ENCODE measurements at regions not wholly inside any gene's neighbourhood (a gene's known extent, or its start where the extent isn't known, plus 50 kb on each side); places are given as distances from the start of the nearest gene placed in this dataset.
"Not testable (repeated sequence)": the region's sequence is repeated elsewhere in the genome, so short reads cannot be mapped to it uniquely, and the experiment has no call there.

- no peaks in the 10 kb centered on the region for H3K36me3 ChIP-seq (ENCODE audit: control insufficient read depth in 2 of 2, insufficient read depth in 2 of 2, low read length in 1 of 2)
- no peak overlapping the region for H3K4me3 ChIP-seq (ENCODE audit: low read length in 2 of 2)
- H3K4me1 ChIP-seq (ENCODE audit: control insufficient read depth in 2 of 2, insufficient read depth in 2 of 2, low read length in 2 of 2) = peaks cover 0 to 7% of the 10 kb centered on the region in 2 donors
- H3K9me3 ChIP-seq (ENCODE audit: control insufficient read depth in 2 of 2, insufficient read depth in 1 of 2, low read length in 1 of 2) = no peaks in the 10 kb centered on the region
- H3K27me3 ChIP-seq (ENCODE audit: control insufficient read depth in 2 of 2, insufficient read depth in 1 of 2, low read length in 1 of 2) = no peaks in the 10 kb centered on the region
- peak in 2 of 9 donors; percentile 6 to 41 for DNase-seq (ENCODE audit: low read depth in 6 of 9, low spot score in 9 of 9)
- WGBS = 25% methylated on average over 4 of the region's 4 CpGs
- H3K27ac ChIP-seq (ENCODE audit: low read depth in 1 of 2, low read length in 1 of 2) = no peak overlapping the region
Observed at GRCh38 chr6:128600397-128600951, 80.1 kb upstream of the PTPRK start.

- Histone ChIP-seq H3K9me3 (ENCODE audit: control insufficient read depth in 2 of 2, insufficient read depth in 1 of 2, low read length in 1 of 2) (no peaks in the 10 kb centered on the region), H3K4me1 (ENCODE audit: control insufficient read depth in 2 of 2, insufficient read depth in 2 of 2, low read length in 2 of 2) (peaks cover 0 to 7% of the 10 kb centered on the region in 2 donors), H3K27ac (ENCODE audit: low read depth in 1 of 2, low read length in 1 of 2) (no peak overlapping the region), H3K4me3 (ENCODE audit: low read length in 2 of 2) (no peak overlapping the region), H3K36me3 (ENCODE audit: control insufficient read depth in 2 of 2, insufficient read depth in 2 of 2, low read length in 1 of 2) (no peaks in the 10 kb centered on the region), H3K27me3 (ENCODE audit: control insufficient read depth in 2 of 2, insufficient read depth in 1 of 2, low read length in 1 of 2) (no peaks in the 10 kb centered on the region)
- no peak for DNase-seq (ENCODE audit: low read depth in 6 of 9, low spot score in 9 of 9)
- 92% methylated on average over 2 of the region's 2 CpGs for WGBS
Observed at GRCh38 chr6:128599036-128599435, 78.6 kb upstream of the PTPRK start.

- Histone ChIP-seq H3K4me1 (ENCODE audit: control insufficient read depth in 2 of 2, insufficient read depth in 2 of 2, low read length in 2 of 2) (peaks cover 0 to 7% of the 10 kb centered on the region in 2 donors), H3K9me3 (ENCODE audit: control insufficient read depth in 2 of 2, insufficient read depth in 1 of 2, low read length in 1 of 2) (no peaks in the 10 kb centered on the region), H3K4me3 (ENCODE audit: low read length in 2 of 2) (no peak overlapping the region), H3K27me3 (ENCODE audit: control insufficient read depth in 2 of 2, insufficient read depth in 1 of 2, low read length in 1 of 2) (no peaks in the 10 kb centered on the region), H3K36me3 (ENCODE audit: control insufficient read depth in 2 of 2, insufficient read depth in 2 of 2, low read length in 1 of 2) (no peaks in the 10 kb centered on the region), H3K27ac (ENCODE audit: low read depth in 1 of 2, low read length in 1 of 2) (no peak overlapping the region)
- WGBS = 95% methylated on average over 2 of the region's 2 CpGs
- no peak for DNase-seq (ENCODE audit: low read depth in 6 of 9, low spot score in 9 of 9)
Observed at GRCh38 chr6:128598571-128598970, 78.2 kb upstream of the PTPRK start.

- no peaks in the 10 kb centered on the region for H3K27me3 ChIP-seq (ENCODE audit: control insufficient read depth in 2 of 2, insufficient read depth in 1 of 2, low read length in 1 of 2)
- H3K4me3 ChIP-seq (ENCODE audit: low read length in 2 of 2) = no peak overlapping the region
- H3K4me1 ChIP-seq (ENCODE audit: control insufficient read depth in 2 of 2, insufficient read depth in 2 of 2, low read length in 2 of 2) = peaks cover 0 to 7% of the 10 kb centered on the region in 2 donors
- DNase-seq (ENCODE audit: low read depth in 6 of 9, low spot score in 9 of 9) = no peak
- no peaks in the 10 kb centered on the region for H3K9me3 ChIP-seq (ENCODE audit: control insufficient read depth in 2 of 2, insufficient read depth in 1 of 2, low read length in 1 of 2)
- no peaks in the 10 kb centered on the region for H3K36me3 ChIP-seq (ENCODE audit: control insufficient read depth in 2 of 2, insufficient read depth in 2 of 2, low read length in 1 of 2)
- H3K27ac ChIP-seq (ENCODE audit: low read depth in 1 of 2, low read length in 1 of 2) = no peak overlapping the region
Observed at GRCh38 chr6:128597956-128598355, 77.6 kb upstream of the PTPRK start.

- Histone ChIP-seq H3K9me3 (ENCODE audit: control insufficient read depth in 2 of 2, insufficient read depth in 1 of 2, low read length in 1 of 2) (no peaks in the 10 kb centered on the region), H3K36me3 (ENCODE audit: control insufficient read depth in 2 of 2, insufficient read depth in 2 of 2, low read length in 1 of 2) (no peaks in the 10 kb centered on the region), H3K4me1 (ENCODE audit: control insufficient read depth in 2 of 2, insufficient read depth in 2 of 2, low read length in 2 of 2) (peaks cover 0 to 7% of the 10 kb centered on the region in 2 donors), H3K4me3 (ENCODE audit: low read length in 2 of 2) (no peak overlapping the region), H3K27me3 (ENCODE audit: control insufficient read depth in 2 of 2, insufficient read depth in 1 of 2, low read length in 1 of 2) (no peaks in the 10 kb centered on the region), H3K27ac (ENCODE audit: low read depth in 1 of 2, low read length in 1 of 2) (no peak overlapping the region)
- DNase-seq (ENCODE audit: low read depth in 6 of 9, low spot score in 9 of 9) = no peak
Observed at GRCh38 chr6:128597004-128597403, 76.6 kb upstream of the PTPRK start.

GRCh38 chr6:128595544-128595943 lies 75.1 kb upstream of the PTPRK start:
- Histone ChIP-seq H3K36me3 (ENCODE audit: control insufficient read depth in 2 of 2, insufficient read depth in 2 of 2, low read length in 1 of 2) (no peaks in the 10 kb centered on the region), H3K27me3 (ENCODE audit: control insufficient read depth in 2 of 2, insufficient read depth in 1 of 2, low read length in 1 of 2) (no peaks in the 10 kb centered on the region), H3K4me3 (ENCODE audit: low read length in 2 of 2) (no peak overlapping the region), H3K9me3 (ENCODE audit: control insufficient read depth in 2 of 2, insufficient read depth in 1 of 2, low read length in 1 of 2) (no peaks in the 10 kb centered on the region), H3K27ac (ENCODE audit: low read depth in 1 of 2, low read length in 1 of 2) (no peak overlapping the region), H3K4me1 (ENCODE audit: control insufficient read depth in 2 of 2, insufficient read depth in 2 of 2, low read length in 2 of 2) (peaks cover 0 to 4% of the 10 kb centered on the region in 2 donors)
- WGBS = 96% methylated on average over 1 of the region's 1 CpG
- no peak for DNase-seq (ENCODE audit: low read depth in 6 of 9, low spot score in 9 of 9)

- H3K9me3 ChIP-seq (ENCODE audit: control insufficient read depth in 2 of 2, insufficient read depth in 1 of 2, low read length in 1 of 2) = no peaks in the 10 kb centered on the region
- H3K36me3 ChIP-seq (ENCODE audit: control insufficient read depth in 2 of 2, insufficient read depth in 2 of 2, low read length in 1 of 2) = no peaks in the 10 kb centered on the region
- H3K27me3 ChIP-seq (ENCODE audit: control insufficient read depth in 2 of 2, insufficient read depth in 1 of 2, low read length in 1 of 2) = no peaks in the 10 kb centered on the region
- H3K4me3 ChIP-seq (ENCODE audit: low read length in 2 of 2) = no peak overlapping the region
- no peak for DNase-seq (ENCODE audit: low read depth in 6 of 9, low spot score in 9 of 9)
- H3K27ac ChIP-seq (ENCODE audit: low read depth in 1 of 2, low read length in 1 of 2) = no peak overlapping the region
- H3K4me1 ChIP-seq (ENCODE audit: control insufficient read depth in 2 of 2, insufficient read depth in 2 of 2, low read length in 2 of 2) = no peaks in the 10 kb centered on the region
- 93% methylated on average over 1 of the region's 1 CpG for WGBS
Observed at GRCh38 chr6:128586095-128586494, 65.7 kb upstream of the PTPRK start.

GRCh38 chr6:128580224-128581110 lies 60.1 kb upstream of the PTPRK start:
- 96% methylated on average over 41 of the region's 41 CpGs for WGBS
- H3K27me3 ChIP-seq (ENCODE audit: control insufficient read depth in 2 of 2, insufficient read depth in 1 of 2, low read length in 1 of 2) = no peaks in the 10 kb centered on the region
- no peaks in the 10 kb centered on the region for H3K4me1 ChIP-seq (ENCODE audit: control insufficient read depth in 2 of 2, insufficient read depth in 2 of 2, low read length in 2 of 2)
- DNase-seq (ENCODE audit: low read depth in 6 of 9, low spot score in 9 of 9) = no peak
- no peak overlapping the region for H3K4me3 ChIP-seq (ENCODE audit: low read length in 2 of 2)
- H3K9me3 ChIP-seq (ENCODE audit: control insufficient read depth in 2 of 2, insufficient read depth in 1 of 2, low read length in 1 of 2) = no peaks in the 10 kb centered on the region
- no peaks in the 10 kb centered on the region for H3K36me3 ChIP-seq (ENCODE audit: control insufficient read depth in 2 of 2, insufficient read depth in 2 of 2, low read length in 1 of 2)
- no peak overlapping the region for H3K27ac ChIP-seq (ENCODE audit: low read depth in 1 of 2, low read length in 1 of 2)

- not testable (repeated sequence) for H3K27me3 ChIP-seq (ENCODE audit: control insufficient read depth in 2 of 2, insufficient read depth in 1 of 2, low read length in 1 of 2); DNase-seq (ENCODE audit: low read depth in 6 of 9, low spot score in 9 of 9); H3K27ac ChIP-seq (ENCODE audit: low read depth in 1 of 2, low read length in 1 of 2); H3K36me3 ChIP-seq (ENCODE audit: control insufficient read depth in 2 of 2, insufficient read depth in 2 of 2, low read length in 1 of 2); H3K4me3 ChIP-seq (ENCODE audit: low read length in 2 of 2); H3K4me1 ChIP-seq (ENCODE audit: control insufficient read depth in 2 of 2, insufficient read depth in 2 of 2, low read length in 2 of 2); H3K9me3 ChIP-seq (ENCODE audit: control insufficient read depth in 2 of 2, insufficient read depth in 1 of 2, low read length in 1 of 2)
- WGBS = 96% methylated on average over 5 of the region's 5 CpGs
Observed at GRCh38 chr6:128575254-128575653, 54.9 kb upstream of the PTPRK start.
